ENCODE measurements at regions not wholly inside any gene's neighbourhood (a gene's known extent, or its start where the extent isn't known, plus 50 kb on each side); places are given as distances from the start of the nearest gene placed in this dataset.

DNA sequence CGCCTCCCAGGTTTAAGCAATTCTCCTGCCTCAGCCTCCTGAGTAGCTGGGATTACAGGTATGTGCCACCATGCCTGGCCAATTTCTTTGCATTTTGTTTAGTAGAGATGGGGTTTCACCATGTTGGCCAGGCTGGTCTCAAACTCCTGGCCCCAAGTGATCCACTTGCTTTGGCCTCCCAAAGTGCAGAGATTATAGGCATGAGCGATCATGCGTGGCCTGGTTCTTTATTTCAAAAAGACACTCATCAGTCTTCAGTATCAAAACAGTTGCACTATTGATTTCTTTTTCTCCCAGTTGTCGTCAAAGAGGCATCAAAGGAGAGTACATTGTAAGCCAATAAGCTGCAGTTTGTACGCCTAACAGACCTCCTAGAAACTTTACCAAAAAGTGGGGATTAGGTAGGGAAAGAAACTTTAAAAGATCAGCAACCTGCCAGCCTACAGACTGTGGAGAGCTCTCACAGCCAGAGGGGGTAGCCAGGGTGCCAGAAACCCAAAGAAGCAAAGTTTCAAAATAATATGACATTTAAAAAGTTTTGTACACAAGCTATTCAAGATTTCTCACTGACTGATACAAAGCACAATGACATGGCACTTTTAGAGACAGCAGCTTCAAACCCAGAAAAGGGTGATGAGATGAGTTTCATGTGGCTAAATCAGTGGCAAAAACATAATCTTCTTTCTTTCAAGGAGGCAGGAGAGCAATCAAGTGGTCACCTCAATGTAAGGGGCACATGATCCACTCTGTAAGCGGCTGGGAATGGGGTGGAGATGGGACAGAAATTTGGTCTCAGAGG lies 83.0 kb upstream of the RALY start:
- no peak for DNase-seq
- WGBS (ENCODE audit: extremely low coverage, insufficient coverage, insufficient read length): no CpG with 5 or more reads among the region's 6 CpGs
- H3K27me3 ChIP-seq (ENCODE audit: insufficient read depth, low read length): no peaks in the 10 kb centered on the region
- peaks cover 3% of the 10 kb centered on the region for H3K79me2 ChIP-seq (ENCODE audit: control insufficient read depth, insufficient read depth, low read length, poor library complexity)
- no peak overlapping the region for H3K4me2 ChIP-seq (ENCODE audit: low read length)
- no peaks in the 10 kb centered on the region for H3K36me3 ChIP-seq (ENCODE audit: control insufficient read depth in 1 of 2, insufficient read depth in 2 of 2, low read length in 2 of 2)
- H3K4me3 ChIP-seq (ENCODE audit: low read depth, low read length): no peak overlapping the region
- H3K79me1 ChIP-seq (ENCODE audit: low read length): peaks cover 21% of the 10 kb centered on the region
- H3K14ac ChIP-seq (ENCODE audit: low read length): peak overlapping the region; percentile 40
- H4K8ac ChIP-seq (ENCODE audit: low read depth, low read length): peak overlapping the region; percentile 41
- H2BK5ac ChIP-seq (ENCODE audit: low read depth, low read length, poor library complexity): peak overlapping the region; percentile 10
- no peak overlapping the region for H4K12ac ChIP-seq (ENCODE audit: low read depth, low read length)
- peak overlapping the region; percentile 27 for H3K4ac ChIP-seq (ENCODE audit: low read depth, low read length)
- no peak overlapping the region for H3K23ac ChIP-seq (ENCODE audit: low read length)
- H3K4me1 ChIP-seq (ENCODE audit: control insufficient read depth in 1 of 2, insufficient read depth in 2 of 2, low read length in 2 of 2): peaks cover 15 to 24% of the 10 kb centered on the region in 2 experiments
- no peak overlapping the region for H4K91ac ChIP-seq (ENCODE audit: low read depth, low read length)
- no peak overlapping the region for H3K18ac ChIP-seq (ENCODE audit: low read length)
- no peak overlapping the region for H3K9ac ChIP-seq (ENCODE audit: low read length)
- no peak overlapping the region for H3K27ac ChIP-seq (ENCODE audit: low read depth, low read length)
- peak overlapping the region; percentile 46 for H2BK120ac ChIP-seq (ENCODE audit: insufficient read depth, low read length, poor library complexity)
- peak overlapping the region; percentile 76 for H2AK5ac ChIP-seq (ENCODE audit: low read length)
- no peaks in the 10 kb centered on the region for H3K9me3 ChIP-seq (ENCODE audit: insufficient read depth, low read depth, low read length)
- H2BK12ac ChIP-seq (ENCODE audit: low read length): peak overlapping the region; percentile 57
- no peak overlapping the region for H2AFZ ChIP-seq (ENCODE audit: insufficient read depth, low read length, poor library complexity)

GRCh38 chr20:33914919-33915318 lies 78.8 kb upstream of the RALY start:
- Histone ChIP-seq H2AK5ac (ENCODE audit: low read length) (no peak overlapping the region), H4K91ac (ENCODE audit: low read depth, low read length) (no peak overlapping the region), H3K79me2 (ENCODE audit: control insufficient read depth, insufficient read depth, low read length, poor library complexity) (no peaks in the 10 kb centered on the region), H2AFZ (ENCODE audit: insufficient read depth, low read length, poor library complexity) (no peak overlapping the region), H3K27me3 (ENCODE audit: insufficient read depth, low read length) (no peaks in the 10 kb centered on the region), H3K18ac (ENCODE audit: low read length) (no peak overlapping the region), H3K14ac (ENCODE audit: low read length) (no peak overlapping the region), H3K27ac (ENCODE audit: low read depth, low read length) (no peak overlapping the region), H2BK120ac (ENCODE audit: insufficient read depth, low read length, poor library complexity) (no peak overlapping the region), H3K79me1 (ENCODE audit: low read length) (peaks cover 4% of the 10 kb centered on the region), H3K36me3 (ENCODE audit: control insufficient read depth in 1 of 2, insufficient read depth in 2 of 2, low read length in 2 of 2) (no peaks in the 10 kb centered on the region), H2BK5ac (ENCODE audit: low read depth, low read length, poor library complexity) (no peak overlapping the region), H4K8ac (ENCODE audit: low read depth, low read length) (no peak overlapping the region), H4K12ac (ENCODE audit: low read depth, low read length) (no peak overlapping the region), H3K23ac (ENCODE audit: low read length) (no peak overlapping the region), H3K9me3 (ENCODE audit: insufficient read depth, low read depth, low read length) (no peaks in the 10 kb centered on the region), H3K9ac (ENCODE audit: low read length) (no peak overlapping the region), H3K4me1 (ENCODE audit: control insufficient read depth in 1 of 2, insufficient read depth in 2 of 2, low read length in 2 of 2) (peaks cover 5 to 10% of the 10 kb centered on the region in 2 experiments), H3K4me3 (ENCODE audit: low read depth, low read length) (no peak overlapping the region), H3K4ac (ENCODE audit: low read depth, low read length) (no peak overlapping the region), H2BK12ac (ENCODE audit: low read length) (no peak overlapping the region), H3K4me2 (ENCODE audit: low read length) (no peak overlapping the region)
- peak; percentile 46 to 52 for DNase-seq
- WGBS (ENCODE audit: extremely low coverage, insufficient coverage, insufficient read length): no CpG with 5 or more reads among the region's 4 CpGs

- Histone ChIP-seq H2AFZ (ENCODE audit: insufficient read depth, low read length, poor library complexity) (no peak overlapping the region), H2AK5ac (ENCODE audit: low read length) (no peak overlapping the region), H3K4ac (ENCODE audit: low read depth, low read length) (no peak overlapping the region), H3K79me2 (ENCODE audit: control insufficient read depth, insufficient read depth, low read length, poor library complexity) (no peaks in the 10 kb centered on the region), H3K27ac (ENCODE audit: low read depth, low read length) (no peak overlapping the region), H4K12ac (ENCODE audit: low read depth, low read length) (no peak overlapping the region), H3K18ac (ENCODE audit: low read length) (no peak overlapping the region), H2BK120ac (ENCODE audit: insufficient read depth, low read length, poor library complexity) (no peak overlapping the region), H4K8ac (ENCODE audit: low read depth, low read length) (no peak overlapping the region), H3K36me3 (ENCODE audit: control insufficient read depth in 1 of 2, insufficient read depth in 2 of 2, low read length in 2 of 2) (no peaks in the 10 kb centered on the region), H3K9me3 (ENCODE audit: insufficient read depth, low read depth, low read length) (no peaks in the 10 kb centered on the region), H3K9ac (ENCODE audit: low read length) (peak overlapping the region; percentile 34), H3K14ac (ENCODE audit: low read length) (no peak overlapping the region), H3K4me2 (ENCODE audit: low read length) (no peak overlapping the region), H3K79me1 (ENCODE audit: low read length) (peaks cover 3% of the 10 kb centered on the region), H2BK12ac (ENCODE audit: low read length) (no peak overlapping the region), H4K91ac (ENCODE audit: low read depth, low read length) (no peak overlapping the region), H3K27me3 (ENCODE audit: insufficient read depth, low read length) (no peaks in the 10 kb centered on the region), H3K4me3 (ENCODE audit: low read depth, low read length) (peak overlapping the region; percentile 20), H3K4me1 (ENCODE audit: control insufficient read depth in 1 of 2, insufficient read depth in 2 of 2, low read length in 2 of 2) (peaks cover 5 to 10% of the 10 kb centered on the region in 2 experiments), H2BK5ac (ENCODE audit: low read depth, low read length, poor library complexity) (no peak overlapping the region), H3K23ac (ENCODE audit: low read length) (no peak overlapping the region)
- peak; percentile 21 to 62 for DNase-seq
- WGBS (ENCODE audit: extremely low coverage, insufficient coverage, insufficient read length): no CpG with 5 or more reads among the region's 6 CpGs
Observed at GRCh38 chr20:33915726-33916331, 77.9 kb upstream of the RALY start.

DNA sequence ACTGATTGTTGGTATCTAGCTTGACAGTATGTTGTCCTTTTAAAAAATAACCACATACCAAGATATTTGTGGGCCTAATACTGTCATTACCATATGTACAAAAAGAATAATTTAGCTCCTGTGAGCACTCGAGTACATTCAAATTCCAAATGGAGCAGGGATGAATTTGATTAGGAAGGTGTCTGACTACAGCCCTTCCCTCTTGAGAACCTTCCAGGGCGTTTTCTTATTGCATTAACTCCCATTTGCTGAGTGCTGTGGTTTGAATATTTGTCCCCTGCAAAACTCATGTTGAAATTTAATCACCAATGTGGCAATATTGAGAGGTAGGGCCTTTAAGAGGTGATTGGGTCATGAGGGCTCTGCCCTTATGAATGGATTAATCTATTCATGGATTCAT lies 76.9 kb upstream of the RALY start:
- Histone ChIP-seq H3K4me1 (ENCODE audit: control insufficient read depth in 1 of 2, insufficient read depth in 2 of 2, low read length in 2 of 2) (peaks cover 5 to 10% of the 10 kb centered on the region in 2 experiments), H3K36me3 (ENCODE audit: control insufficient read depth in 1 of 2, insufficient read depth in 2 of 2, low read length in 2 of 2) (no peaks in the 10 kb centered on the region), H3K79me2 (ENCODE audit: control insufficient read depth, insufficient read depth, low read length, poor library complexity) (no peaks in the 10 kb centered on the region), H3K23ac (ENCODE audit: low read length) (no peak overlapping the region), H3K79me1 (ENCODE audit: low read length) (no peaks in the 10 kb centered on the region), H2AFZ (ENCODE audit: insufficient read depth, low read length, poor library complexity) (no peak overlapping the region), H4K91ac (ENCODE audit: low read depth, low read length) (no peak overlapping the region), H3K4ac (ENCODE audit: low read depth, low read length) (no peak overlapping the region), H3K9me3 (ENCODE audit: insufficient read depth, low read depth, low read length) (no peaks in the 10 kb centered on the region), H4K8ac (ENCODE audit: low read depth, low read length) (no peak overlapping the region), H3K4me2 (ENCODE audit: low read length) (no peak overlapping the region), H2AK5ac (ENCODE audit: low read length) (no peak overlapping the region), H3K4me3 (ENCODE audit: low read depth, low read length) (no peak overlapping the region), H2BK12ac (ENCODE audit: low read length) (no peak overlapping the region), H3K27ac (ENCODE audit: low read depth, low read length) (no peak overlapping the region), H4K12ac (ENCODE audit: low read depth, low read length) (no peak overlapping the region), H3K9ac (ENCODE audit: low read length) (no peak overlapping the region), H3K27me3 (ENCODE audit: insufficient read depth, low read length) (no peaks in the 10 kb centered on the region), H2BK120ac (ENCODE audit: insufficient read depth, low read length, poor library complexity) (no peak overlapping the region), H2BK5ac (ENCODE audit: low read depth, low read length, poor library complexity) (no peak overlapping the region), H3K18ac (ENCODE audit: low read length) (no peak overlapping the region), H3K14ac (ENCODE audit: low read length) (no peak overlapping the region)
- no CpG with 5 or more reads among the region's 2 CpGs for WGBS (ENCODE audit: extremely low coverage, insufficient coverage, insufficient read length)
- no peak for DNase-seq
